ENCODE measurements at regions not wholly inside any gene's neighbourhood (a gene's known extent, or its start where the extent isn't known, plus 50 kb on each side); places are given as distances from the start of the nearest gene placed in this dataset.

DNA sequence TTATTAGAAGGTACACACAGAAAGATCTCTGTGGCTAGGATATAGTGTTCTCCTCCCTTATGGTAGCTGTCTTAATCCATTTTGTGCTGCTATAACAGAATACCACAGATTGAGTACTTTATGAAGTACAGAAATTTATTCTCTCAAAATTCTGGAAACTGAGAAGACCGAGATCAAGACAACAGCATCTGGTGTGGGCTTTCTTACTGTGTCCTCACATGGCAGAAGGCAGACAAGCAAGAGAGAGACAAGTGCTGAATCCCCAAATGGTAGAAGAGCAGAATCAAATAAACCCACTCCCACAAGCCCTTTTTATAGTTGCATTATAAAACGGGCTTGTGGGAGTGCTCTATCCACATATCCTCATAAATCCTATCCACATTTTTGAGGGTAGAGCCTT lies 373.1 kb downstream of the GABRG1 start:
- TF ChIP-seq, protein P1, sequence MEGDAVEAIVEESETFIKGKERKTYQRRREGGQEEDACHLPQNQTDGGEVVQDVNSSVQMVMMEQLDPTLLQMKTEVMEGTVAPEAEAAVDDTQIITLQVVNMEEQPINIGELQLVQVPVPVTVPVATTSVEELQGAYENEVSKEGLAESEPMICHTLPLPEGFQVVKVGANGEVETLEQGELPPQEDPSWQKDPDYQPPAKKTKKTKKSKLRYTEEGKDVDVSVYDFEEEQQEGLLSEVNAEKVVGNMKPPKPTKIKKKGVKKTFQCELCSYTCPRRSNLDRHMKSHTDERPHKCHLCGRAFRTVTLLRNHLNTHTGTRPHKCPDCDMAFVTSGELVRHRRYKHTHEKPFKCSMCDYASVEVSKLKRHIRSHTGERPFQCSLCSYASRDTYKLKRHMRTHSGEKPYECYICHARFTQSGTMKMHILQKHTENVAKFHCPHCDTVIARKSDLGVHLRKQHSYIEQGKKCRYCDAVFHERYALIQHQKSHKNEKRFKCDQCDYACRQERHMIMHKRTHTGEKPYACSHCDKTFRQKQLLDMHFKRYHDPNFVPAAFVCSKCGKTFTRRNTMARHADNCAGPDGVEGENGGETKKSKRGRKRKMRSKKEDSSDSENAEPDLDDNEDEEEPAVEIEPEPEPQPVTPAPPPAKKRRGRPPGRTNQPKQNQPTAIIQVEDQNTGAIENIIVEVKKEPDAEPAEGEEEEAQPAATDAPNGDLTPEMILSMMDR (IDR thresholded peaks at IDR 0.05), result no peak
- TF ChIP-seq POLR2A (IDR thresholded peaks at IDR 0.05), result no peak

Data from right lobe of liver (tissue), 4 donors.